Activated CD4-positive, alpha-beta T cell treated with anti-CD3 and anti-CD28 coated beads, Interleukin-2, amount 10 ng/mL, durations not matched to agents 24 days and 14 days (primary cell): ENCODE measurements at regions not wholly inside any gene's neighbourhood (a gene's known extent, or its start where the extent isn't known, plus 50 kb on each side); places are given as distances from the start of the nearest gene placed in this dataset.

Source experiments
- DNase-seq: peaks from one replicate; pipeline ENCODE4 v3.0.0; 2022
- H3K27ac Mint-ChIP-seq: one replicate; pipeline ENCODE4 v1.8.0; 2022; ENCODE audit warnings: mild to moderate bottlenecking, mixed read lengths
- H3K27me3 Mint-ChIP-seq: one replicate; pipeline ENCODE4 v1.8.0; 2022; ENCODE audit warnings: mixed read lengths
- H3K36me3 Mint-ChIP-seq: one replicate; pipeline ENCODE4 v1.8.0; 2022; ENCODE audit warnings: low read depth, mild to moderate bottlenecking, mixed read lengths
- H3K4me1 Mint-ChIP-seq: one replicate; pipeline ENCODE4 v1.8.0; 2021; ENCODE audit warnings: mixed read lengths
- H3K4me3 Mint-ChIP-seq: one replicate; pipeline ENCODE4 v1.8.0; 2022; ENCODE audit warnings: mild to moderate bottlenecking, moderate library complexity, mixed read lengths
- H3K9me3 Mint-ChIP-seq: one replicate; pipeline ENCODE4 v1.8.0; 2021; ENCODE audit warnings: mixed read lengths
- intact Hi-C: fragments of 100-400 bp; cut with micrococcal nuclease; formaldehyde crosslinking; loops from one replicate; pipeline ENCODE4 v1.15.1; 2023

DNA sequence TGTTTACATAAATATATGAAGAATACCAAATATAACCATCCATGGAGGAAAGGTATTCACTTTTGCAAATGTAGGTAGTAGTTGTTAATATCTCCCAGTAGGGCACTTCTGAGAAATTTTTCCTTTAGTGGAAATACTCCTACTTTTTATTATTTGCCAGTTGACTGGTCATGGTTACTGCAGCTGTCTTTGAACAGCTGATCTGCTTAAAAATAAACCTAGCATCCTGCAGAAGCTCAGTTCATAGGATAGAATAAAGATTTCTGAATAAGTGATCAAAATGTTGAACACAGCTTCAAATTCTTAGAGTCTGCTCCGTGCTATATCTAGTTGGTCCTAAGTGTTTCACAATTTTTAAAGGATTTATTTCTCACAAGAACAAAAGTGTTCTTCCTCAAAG lies 270.7 kb upstream of the TRPC7 start:
- Mint-ChIP-seq H3K9me3 (no peaks in the 10 kb centered on the region), H3K4me1 (no peaks in the 10 kb centered on the region), H3K27me3 (no peaks in the 10 kb centered on the region), H3K4me3 (no peak overlapping the region), H3K36me3 (no peaks in the 10 kb centered on the region), H3K27ac (no peak overlapping the region)
- no peak for DNase-seq
- intact Hi-C loops: no loop called here

DNA sequence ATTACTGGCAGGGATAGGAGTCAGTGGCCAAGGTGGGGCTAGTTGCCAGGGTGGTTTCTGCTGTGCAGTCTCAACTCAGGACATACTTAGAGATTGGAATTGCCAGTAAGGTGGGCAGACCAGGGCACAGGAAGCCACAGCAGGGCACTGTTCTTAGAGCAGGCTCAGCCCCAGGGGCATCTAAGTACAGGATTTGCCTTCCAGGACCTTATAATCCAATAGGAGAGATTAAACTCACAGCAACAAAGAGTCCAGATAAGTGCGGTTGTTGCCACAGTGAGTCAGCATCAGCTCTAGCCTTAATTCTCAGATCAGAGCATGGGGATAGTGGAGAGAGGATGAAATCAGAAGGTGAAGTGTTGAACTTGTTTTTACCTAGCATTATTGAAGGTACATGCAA lies 265.8 kb upstream of the TRPC7 start:
- H3K36me3 Mint-ChIP-seq: no peaks in the 10 kb centered on the region
- H3K4me1 Mint-ChIP-seq: no peaks in the 10 kb centered on the region
- H3K4me3 Mint-ChIP-seq: no peak overlapping the region
- no peak overlapping the region for H3K27ac Mint-ChIP-seq
- intact Hi-C loops: no loop called here
- H3K27me3 Mint-ChIP-seq: no peaks in the 10 kb centered on the region
- no peak for DNase-seq
- no peaks in the 10 kb centered on the region for H3K9me3 Mint-ChIP-seq

DNA sequence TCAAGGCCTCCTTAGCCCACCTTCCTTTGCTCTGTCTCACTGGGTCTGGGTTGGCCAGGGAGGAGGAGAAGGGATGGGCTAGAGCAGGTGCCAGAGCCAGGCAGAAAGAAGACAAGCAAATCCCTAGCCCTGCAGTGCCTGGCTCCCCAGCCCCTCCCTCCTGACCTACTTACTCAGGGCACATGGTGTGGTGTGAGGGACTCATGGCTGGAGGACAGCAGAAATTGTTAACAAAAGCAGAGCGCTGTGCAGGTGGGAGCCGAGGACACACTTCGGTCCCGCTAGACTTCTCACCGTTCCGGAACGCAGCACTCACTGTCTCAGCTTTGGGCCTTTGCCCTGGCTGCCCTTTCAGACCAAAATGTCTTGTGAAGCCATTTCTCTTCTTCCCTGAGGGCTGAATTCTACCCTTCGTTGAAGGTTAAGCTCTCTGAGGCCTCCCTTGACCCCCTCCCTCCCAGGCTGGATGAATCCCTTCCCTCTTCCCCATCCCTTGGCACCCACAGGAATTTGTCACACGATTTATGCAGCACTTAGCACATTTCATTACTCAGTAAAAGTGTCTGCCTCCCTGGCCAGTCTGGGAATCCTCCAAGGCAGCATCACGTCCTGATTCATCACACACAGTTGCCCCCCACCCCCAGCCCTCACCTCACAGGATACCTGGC lies 263.9 kb upstream of the TRPC7 start:
- H3K9me3 Mint-ChIP-seq: no peaks in the 10 kb centered on the region
- no peak for DNase-seq
- H3K27me3 Mint-ChIP-seq: no peaks in the 10 kb centered on the region
- H3K4me3 Mint-ChIP-seq: no peak overlapping the region
- H3K4me1 Mint-ChIP-seq: no peaks in the 10 kb centered on the region
- no peaks in the 10 kb centered on the region for H3K36me3 Mint-ChIP-seq
- no peak overlapping the region for H3K27ac Mint-ChIP-seq
- intact Hi-C loops: no loop called here

DNA sequence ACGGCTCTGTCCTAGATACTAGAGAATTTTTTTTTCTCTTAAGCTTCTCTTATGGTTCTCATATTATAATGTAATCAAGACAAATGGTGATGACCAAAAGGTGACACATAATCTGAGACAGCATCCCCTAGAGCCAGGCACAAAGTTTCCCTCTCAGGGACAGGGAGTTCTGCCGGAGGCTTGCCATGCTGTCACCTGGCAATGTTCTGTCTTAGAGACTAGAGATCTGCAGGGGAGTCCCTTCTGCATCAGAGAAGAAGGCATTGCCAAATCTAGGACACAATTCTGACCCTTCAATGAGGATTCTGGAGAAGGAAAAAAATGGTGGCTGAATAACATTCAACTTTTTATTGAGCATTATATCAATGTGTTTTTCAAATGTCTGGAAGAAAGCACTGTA lies 261.2 kb upstream of the TRPC7 start:
- H3K4me1 Mint-ChIP-seq: no peaks in the 10 kb centered on the region
- H3K27ac Mint-ChIP-seq: no peak overlapping the region
- H3K27me3 Mint-ChIP-seq: no peaks in the 10 kb centered on the region
- intact Hi-C loops: no loop called here
- no peak for DNase-seq
- H3K36me3 Mint-ChIP-seq: no peaks in the 10 kb centered on the region
- H3K9me3 Mint-ChIP-seq: no peaks in the 10 kb centered on the region
- no peak overlapping the region for H3K4me3 Mint-ChIP-seq

DNA sequence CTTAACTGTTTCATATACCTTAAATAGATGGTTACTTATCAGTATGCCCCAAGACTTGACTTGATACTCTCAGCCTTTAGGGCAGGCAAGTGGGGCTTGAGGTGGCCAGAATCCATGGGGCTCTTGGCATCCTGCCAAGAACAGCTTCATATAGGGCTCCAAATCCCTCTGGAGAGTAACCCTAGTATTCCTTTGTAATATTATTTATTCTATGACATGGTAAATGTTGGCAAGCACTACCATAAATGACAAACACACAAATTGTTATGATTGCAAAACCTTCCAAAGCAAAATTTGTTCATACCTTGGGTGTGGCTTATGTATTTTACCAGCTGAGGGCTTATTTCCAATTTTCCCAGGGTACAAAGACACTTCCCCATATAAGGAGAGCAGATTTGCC lies 257.4 kb upstream of the TRPC7 start:
- Mint-ChIP-seq H3K9me3 (no peaks in the 10 kb centered on the region), H3K36me3 (no peaks in the 10 kb centered on the region), H3K27me3 (no peaks in the 10 kb centered on the region), H3K27ac (no peak overlapping the region), H3K4me3 (no peak overlapping the region), H3K4me1 (no peaks in the 10 kb centered on the region)
- DNase-seq: no peak
- intact Hi-C loops: no loop called here

DNA sequence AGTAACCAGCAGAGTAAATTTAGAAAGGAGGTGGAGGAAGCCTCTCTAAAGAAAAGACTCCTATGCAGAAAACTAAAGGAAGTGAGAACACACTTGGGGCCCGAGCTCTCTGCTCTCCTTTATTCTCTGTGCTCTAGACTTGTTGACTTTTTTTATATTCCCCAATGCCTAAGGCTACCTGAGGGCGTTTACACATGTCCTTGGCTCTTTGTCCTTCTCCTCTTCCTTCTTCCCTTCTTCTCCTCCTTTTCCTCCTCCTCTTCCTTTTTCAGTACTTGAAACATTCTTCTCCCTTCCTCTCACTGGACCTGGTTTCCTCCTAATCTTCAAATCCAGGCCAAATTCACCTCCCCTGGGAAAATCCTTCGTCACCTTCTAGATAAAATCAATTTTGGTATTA lies 256.4 kb upstream of the TRPC7 start:
- Mint-ChIP-seq H3K9me3 (no peaks in the 10 kb centered on the region), H3K36me3 (no peaks in the 10 kb centered on the region), H3K27ac (no peak overlapping the region), H3K4me1 (no peaks in the 10 kb centered on the region), H3K27me3 (no peaks in the 10 kb centered on the region), H3K4me3 (no peak overlapping the region)
- intact Hi-C loops: no loop called here
- no peak for DNase-seq

DNA sequence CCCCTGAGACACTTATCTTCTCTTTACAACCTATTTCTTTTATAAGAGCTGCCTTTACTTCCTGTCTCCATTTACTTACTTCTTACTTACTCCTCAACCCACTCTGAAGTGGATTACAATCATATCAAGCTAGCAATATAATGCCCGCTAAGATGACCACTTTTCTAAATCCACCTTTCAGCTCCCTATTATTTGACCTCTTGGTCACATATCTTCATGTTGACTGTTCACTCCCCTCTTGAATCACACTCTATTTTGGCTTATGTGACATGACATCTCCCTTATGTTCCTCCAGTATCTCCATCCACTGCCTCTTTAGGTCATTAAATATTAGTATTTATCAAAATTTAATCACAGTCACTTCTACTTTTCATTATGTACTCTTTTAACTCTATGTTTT lies 255.3 kb upstream of the TRPC7 start:
- no peaks in the 10 kb centered on the region for H3K9me3 Mint-ChIP-seq
- H3K4me3 Mint-ChIP-seq: no peak overlapping the region
- DNase-seq: no peak
- H3K27me3 Mint-ChIP-seq: no peaks in the 10 kb centered on the region
- intact Hi-C loops: no loop called here
- no peaks in the 10 kb centered on the region for H3K36me3 Mint-ChIP-seq
- H3K4me1 Mint-ChIP-seq: no peaks in the 10 kb centered on the region
- no peak overlapping the region for H3K27ac Mint-ChIP-seq

DNA sequence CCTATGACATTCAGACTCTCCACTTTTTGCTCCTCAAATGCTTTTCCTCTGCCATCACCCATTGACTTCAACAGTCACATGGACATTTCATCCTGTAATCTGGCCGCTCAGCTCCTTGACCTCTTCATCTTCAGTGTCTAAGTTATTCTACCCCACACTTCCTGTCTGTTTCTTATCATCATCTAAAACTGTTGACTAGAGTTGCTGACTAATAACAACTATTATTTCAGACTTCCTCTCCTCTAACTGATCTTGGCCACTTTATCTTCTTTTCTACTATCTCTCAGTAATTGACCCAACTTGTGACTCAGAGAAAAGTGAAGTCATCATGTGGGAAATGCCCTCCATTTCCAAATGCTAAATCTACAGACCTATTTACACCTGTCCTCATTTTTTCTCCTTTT lies 254.7 kb upstream of the TRPC7 start:
- no peak for DNase-seq
- H3K4me3 Mint-ChIP-seq: no peak overlapping the region
- H3K36me3 Mint-ChIP-seq: no peaks in the 10 kb centered on the region
- H3K27ac Mint-ChIP-seq: no peak overlapping the region
- no peaks in the 10 kb centered on the region for H3K9me3 Mint-ChIP-seq
- H3K4me1 Mint-ChIP-seq: no peaks in the 10 kb centered on the region
- intact Hi-C loops: no loop called here
- H3K27me3 Mint-ChIP-seq: no peaks in the 10 kb centered on the region

DNA sequence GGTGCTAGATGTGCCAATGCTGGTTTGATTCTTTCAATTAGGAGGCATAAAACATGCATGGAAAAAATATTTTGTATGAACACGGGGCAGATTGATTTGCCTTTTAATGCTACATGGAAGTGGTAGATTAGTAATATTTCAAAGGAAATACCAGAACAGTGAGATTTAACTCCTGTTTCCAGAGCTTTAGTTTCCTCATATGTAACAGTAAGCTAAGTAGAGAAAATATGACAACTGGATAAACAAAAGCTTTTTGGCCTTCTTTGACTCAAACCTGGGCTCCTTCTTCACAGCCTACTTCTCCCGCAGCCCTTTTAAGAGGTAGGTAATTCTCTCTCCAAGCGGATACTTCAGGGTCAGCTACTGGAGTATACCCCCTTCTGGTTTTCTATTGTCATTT lies 254.2 kb upstream of the TRPC7 start:
- intact Hi-C loops: no loop called here
- DNase-seq: no peak
- H3K27me3 Mint-ChIP-seq: no peaks in the 10 kb centered on the region
- no peaks in the 10 kb centered on the region for H3K9me3 Mint-ChIP-seq
- no peak overlapping the region for H3K4me3 Mint-ChIP-seq
- H3K4me1 Mint-ChIP-seq: no peaks in the 10 kb centered on the region
- no peaks in the 10 kb centered on the region for H3K36me3 Mint-ChIP-seq
- no peak overlapping the region for H3K27ac Mint-ChIP-seq

DNA sequence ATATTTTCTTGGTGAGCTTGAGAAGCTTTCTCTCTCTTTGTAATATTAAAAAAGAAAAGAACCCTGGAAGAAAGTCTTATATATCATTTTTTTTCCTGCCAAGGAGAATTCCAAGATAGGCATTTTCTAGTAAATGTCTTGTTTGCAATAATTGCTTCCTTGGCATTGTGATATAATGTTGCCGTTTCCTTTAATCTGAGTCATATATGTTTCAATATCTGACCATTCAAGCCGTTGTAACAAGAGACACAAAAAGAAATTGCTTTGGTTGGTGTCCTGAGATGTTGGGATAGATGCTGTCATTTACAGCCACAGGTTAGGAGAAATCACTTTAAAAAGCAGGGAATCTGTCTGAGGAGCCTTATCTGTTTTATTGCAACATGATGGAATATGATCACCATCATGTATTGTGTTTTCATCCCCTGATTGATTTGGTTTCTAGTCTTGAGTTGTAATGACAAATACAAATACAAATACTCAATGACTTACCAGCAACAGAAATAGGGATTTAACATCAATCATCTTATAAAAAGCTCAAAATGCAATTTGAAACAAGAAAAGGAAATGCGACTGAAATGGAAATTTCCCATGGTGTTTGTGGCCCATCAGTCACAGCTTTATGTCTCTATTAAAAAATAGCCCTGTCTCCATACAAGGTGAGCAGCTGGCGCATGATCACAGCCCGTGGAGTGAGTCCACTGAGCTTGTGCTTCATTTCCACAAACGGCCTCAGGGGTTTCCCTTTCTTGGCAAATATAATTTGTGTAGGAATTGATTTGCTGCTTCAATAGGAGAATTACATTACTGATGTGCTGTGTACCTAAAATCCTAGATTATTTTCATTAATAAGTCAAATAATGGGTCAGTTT lies 250.1 kb upstream of the TRPC7 start:
- H3K27ac Mint-ChIP-seq: no peak overlapping the region
- intact Hi-C loops: no loop called here
- no peaks in the 10 kb centered on the region for H3K4me1 Mint-ChIP-seq
- H3K9me3 Mint-ChIP-seq: no peaks in the 10 kb centered on the region
- no peak overlapping the region for H3K4me3 Mint-ChIP-seq
- H3K27me3 Mint-ChIP-seq: no peaks in the 10 kb centered on the region
- H3K36me3 Mint-ChIP-seq: no peaks in the 10 kb centered on the region
- DNase-seq: no peak

DNA sequence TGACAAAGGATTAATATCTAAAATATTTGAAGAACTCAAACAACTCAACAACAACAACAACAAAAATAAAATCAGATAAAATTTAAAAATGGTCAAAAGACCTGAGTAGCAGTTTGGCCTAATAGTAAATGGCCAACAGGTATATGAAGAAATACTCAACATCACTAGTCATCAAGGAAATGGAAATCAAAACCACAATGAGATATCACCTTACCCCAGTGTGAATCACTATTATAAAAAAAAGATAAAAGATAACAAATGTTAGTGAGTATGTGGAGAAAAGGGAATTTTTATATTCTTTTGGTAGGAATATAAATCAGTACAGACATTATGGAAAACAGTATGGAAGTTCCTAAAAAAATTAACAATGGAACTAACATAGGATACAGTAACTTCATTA lies 247.9 kb upstream of the TRPC7 start:
- no peaks in the 10 kb centered on the region for H3K4me1 Mint-ChIP-seq
- no peak overlapping the region for H3K27ac Mint-ChIP-seq
- H3K4me3 Mint-ChIP-seq: no peak overlapping the region
- DNase-seq: no peak
- no peaks in the 10 kb centered on the region for H3K9me3 Mint-ChIP-seq
- no peaks in the 10 kb centered on the region for H3K27me3 Mint-ChIP-seq
- intact Hi-C loops: no loop called here
- no peaks in the 10 kb centered on the region for H3K36me3 Mint-ChIP-seq

DNA sequence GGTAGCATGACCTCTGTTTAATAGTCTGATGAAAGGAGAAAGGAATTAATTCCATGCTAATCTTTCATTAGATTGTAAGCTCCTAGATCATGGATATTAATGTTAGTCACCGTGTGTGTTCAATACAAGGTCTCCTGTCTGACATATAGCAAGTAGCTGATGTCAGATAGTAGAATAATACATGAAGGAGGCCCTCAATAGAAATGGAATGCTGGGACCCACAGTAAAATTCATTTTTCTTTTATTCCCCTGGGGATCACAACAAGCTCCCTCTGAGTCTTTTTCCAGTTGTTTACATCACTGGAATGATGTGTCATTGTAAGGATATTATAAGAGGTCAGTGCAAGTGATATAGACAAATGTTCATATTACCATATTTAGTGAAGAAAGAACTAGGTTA lies 240.3 kb upstream of the TRPC7 start:
- peaks cover 6% of the 10 kb centered on the region for H3K9me3 Mint-ChIP-seq
- H3K4me3 Mint-ChIP-seq: no peak overlapping the region
- H3K36me3 Mint-ChIP-seq: no peaks in the 10 kb centered on the region
- no peaks in the 10 kb centered on the region for H3K4me1 Mint-ChIP-seq
- H3K27ac Mint-ChIP-seq: no peak overlapping the region
- DNase-seq: no peak
- intact Hi-C loops: no loop called here
- no peaks in the 10 kb centered on the region for H3K27me3 Mint-ChIP-seq

DNA sequence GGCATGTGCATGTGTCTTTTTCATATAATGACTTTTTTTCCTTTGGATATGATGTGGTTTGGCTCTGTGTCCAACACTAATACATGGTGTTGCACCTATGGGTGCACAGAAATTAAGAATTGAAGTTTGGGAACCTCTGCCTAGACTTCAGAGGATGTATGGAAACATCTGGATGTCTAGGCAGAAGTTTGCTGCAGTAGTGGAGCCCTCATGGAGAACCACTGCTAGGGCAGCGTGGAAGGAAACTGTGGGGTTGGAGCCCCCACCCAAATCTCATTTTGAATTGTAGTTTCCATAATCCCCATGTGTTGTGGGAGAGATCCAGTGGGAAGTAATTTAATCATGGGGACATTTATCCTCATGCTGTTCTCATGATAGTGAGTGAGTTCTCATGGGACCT lies 235.0 kb upstream of the TRPC7 start:
- intact Hi-C loops: no loop called here
- DNase-seq: no peak
- H3K36me3 Mint-ChIP-seq: no peaks in the 10 kb centered on the region
- no peaks in the 10 kb centered on the region for H3K4me1 Mint-ChIP-seq
- no peaks in the 10 kb centered on the region for H3K27me3 Mint-ChIP-seq
- H3K4me3 Mint-ChIP-seq: no peak overlapping the region
- no peak overlapping the region for H3K27ac Mint-ChIP-seq
- peaks cover 6% of the 10 kb centered on the region for H3K9me3 Mint-ChIP-seq

DNA sequence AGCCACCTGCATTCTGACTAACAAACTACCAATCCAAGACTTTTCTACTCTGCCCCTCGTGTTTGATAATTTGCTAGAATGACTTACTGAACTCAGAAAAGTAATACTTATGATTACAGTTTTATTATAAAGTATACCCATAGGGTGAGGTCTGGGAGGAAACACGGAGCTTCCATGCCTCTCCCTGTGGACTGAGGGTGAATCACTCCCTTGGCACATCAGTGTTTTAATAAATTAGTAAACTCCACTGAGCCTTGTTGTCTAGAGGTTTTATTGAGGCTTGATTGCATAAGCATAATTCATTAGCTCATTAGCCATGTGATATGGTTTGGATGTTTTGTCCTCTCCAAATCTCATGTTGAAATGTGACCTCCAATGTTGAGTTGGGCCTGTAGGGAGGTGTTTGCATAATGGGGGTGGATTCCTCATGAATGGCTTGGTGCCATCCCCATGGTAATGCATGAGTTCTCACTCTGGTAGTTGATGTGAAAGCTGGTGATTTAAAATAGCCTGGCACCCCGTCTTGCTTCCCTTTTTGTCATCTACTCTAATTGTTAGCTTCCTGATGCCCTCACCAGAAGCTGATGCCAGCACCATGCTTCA lies 233.6 kb upstream of the TRPC7 start:
- Mint-ChIP-seq H3K4me1 (no peaks in the 10 kb centered on the region), H3K27me3 (no peaks in the 10 kb centered on the region), H3K36me3 (no peaks in the 10 kb centered on the region), H3K4me3 (no peak overlapping the region), H3K9me3 (peaks cover 6% of the 10 kb centered on the region), H3K27ac (no peak overlapping the region)
- intact Hi-C loops: no loop called here
- no peak for DNase-seq
